Right lobe of liver (tissue), 6 donors: ENCODE measurements at regions not wholly inside any gene's neighbourhood (a gene's known extent, or its start where the extent isn't known, plus 50 kb on each side); places are given as distances from the start of the nearest gene placed in this dataset.

Experiments
- ATAC-seq, 4 donors: fragments of 200-7000 bp; cut with Tn5 transposase; one replicate each; pipeline ENCODE4 v1.9.1; 2020; ENCODE audit warnings: mild to moderate bottlenecking in 4 of 4, moderate library complexity in 4 of 4
- DNase-seq, 3 donors: peaks; one replicate each; pipeline ENCODE4 v3.0.0-alpha.2; 2020
- H3K27ac ChIP-seq, 3 donors: fragments of 200-600 bp; one replicate each; pipeline ENCODE4 v1.8.0; 2022
- H3K27me3 ChIP-seq, 2 donors: fragments of 200-600 bp; one replicate each; pipeline ENCODE4 v1.8.0; 2022
- H3K36me3 ChIP-seq, 4 donors: fragments of 200-600 bp; sonication (generic) in 1 of 4; one replicate each; pipeline versions ENCODE4 v1.5.1 to v1.8.0; 2017 to 2022; ENCODE audit warnings: control low read depth in 1 of 4
- H3K4me1 ChIP-seq, 4 donors: fragments of 200-600 bp; sonication (generic) in 1 of 4; one replicate each; pipeline versions ENCODE4 v1.5.1 to v1.8.0; 2017 to 2022; ENCODE audit warnings: control low read depth in 1 of 4
- H3K4me3 ChIP-seq, 3 donors: fragments of 200-600 bp; one replicate each; pipeline ENCODE4 v1.8.0; 2022
- H3K9me3 ChIP-seq, 4 donors: fragments of 200-600 bp; sonication (generic) in 1 of 4; one replicate each; pipeline versions ENCODE4 v1.5.1 to v1.8.0; 2017 to 2022; ENCODE audit warnings: control low read depth in 1 of 4
- CTCF ChIP-seq, 4 donors: fragments of 200-600 bp in 3 of 4; fragments of 450-650 bp in 1 of 4; IDR thresholded peaks; one replicate each; pipeline versions ENCODE4 v1.5.1 to v1.8.0; 2016 to 2022; ENCODE audit warnings: antibody characterized with exemption in 4 of 4, mild to moderate bottlenecking in 2 of 4
- POLR2A ChIP-seq: fragments of 450-650 bp; IDR thresholded peaks from one replicate; pipeline ENCODE4 v1.6.1; 2017; ENCODE audit warnings: antibody characterized with exemption, mild to moderate bottlenecking
- WGBS: methylation state at CpG from one replicate; pipeline ENCODE4 v1.1.6; 2018; ENCODE audit warnings: low coverage, low lambda C conversion rate; ENCODE audit not compliant: insufficient coverage; ENCODE audit errors: missing lambda C conversion rate; 5-methylcytosine and 5-hydroxymethylcytosine counted together
- intact Hi-C, 2 donors: fragments of 100-400 bp; cut with DNase I; formaldehyde crosslinking; loops; one replicate each; pipeline versions ENCODE4 v1.11.2 to v1.14.1; 2022
- donor health status: DM: no; HTN: yes; CAD: no.
- donor health status: DM: no; HTN: no; CAD: no.
- donor health status: DM: no; HTN: no; CAD: no.
- donor health status: DM: no; HTN: yes; CAD: no.
- donor health status: DM: no; HTN: yes; CAD: no.

GRCh38 chr2:81734981-81735380 lies 1430.4 kb upstream of the LRRTM1 start:
- H3K4me3 ChIP-seq: no peak overlapping the region
- no peak overlapping the region for H3K27ac ChIP-seq
- no peak for DNase-seq
- no peak for ATAC-seq
- intact Hi-C loops: no loop called here
- H3K9me3 ChIP-seq: no peaks in the 10 kb centered on the region
- H3K36me3 ChIP-seq: no peaks in the 10 kb centered on the region
- TF ChIP-seq POLR2A (no peak), CTCF (IDR thresholded peaks at IDR 0.05) (no peak)
- WGBS: 80% methylated on average over 1 of the region's 1 CpG
- no peaks in the 10 kb centered on the region for H3K27me3 ChIP-seq
- no peaks in the 10 kb centered on the region for H3K4me1 ChIP-seq

- ATAC-seq (no peak), DNase-seq (no peak)
- Histone ChIP-seq H3K36me3 (no peaks in the 10 kb centered on the region), H3K27ac (no peak overlapping the region), H3K4me1 (no peaks in the 10 kb centered on the region), H3K9me3 (no peaks in the 10 kb centered on the region), H3K4me3 (no peak overlapping the region), H3K27me3 (no peaks in the 10 kb centered on the region)
- WGBS: 32% methylated on average over 2 of the region's 2 CpGs
- TF ChIP-seq CTCF (IDR thresholded peaks at IDR 0.05): no peak
- no peak for TF ChIP-seq POLR2A
- intact Hi-C loops: no loop called here
Measured at GRCh38 chr2:81714817-81715216, 1410.3 kb upstream of the LRRTM1 start.

GRCh38 chr2:81706856-81707255 lies 1402.3 kb upstream of the LRRTM1 start:
- H3K27ac ChIP-seq: no peak overlapping the region
- WGBS: 48% methylated on average over 2 of the region's 2 CpGs
- no peak for DNase-seq
- no peak for TF ChIP-seq POLR2A
- TF ChIP-seq CTCF (IDR thresholded peaks at IDR 0.05): no peak
- ATAC-seq: no peak
- H3K4me3 ChIP-seq: no peak overlapping the region
- no peaks in the 10 kb centered on the region for H3K9me3 ChIP-seq
- H3K36me3 ChIP-seq: no peaks in the 10 kb centered on the region
- intact Hi-C loops: no loop called here
- H3K27me3 ChIP-seq: no peaks in the 10 kb centered on the region
- no peaks in the 10 kb centered on the region for H3K4me1 ChIP-seq

- H3K36me3 ChIP-seq: no peaks in the 10 kb centered on the region
- no peaks in the 10 kb centered on the region for H3K9me3 ChIP-seq
- ATAC-seq (no peak), DNase-seq (no peak)
- H3K27me3 ChIP-seq: no peaks in the 10 kb centered on the region
- WGBS: 33% methylated on average over 1 of the region's 2 CpGs
- no peaks in the 10 kb centered on the region for H3K4me1 ChIP-seq
- intact Hi-C loops: no loop called here
- no peak overlapping the region for H3K27ac ChIP-seq
- TF ChIP-seq POLR2A (no peak), CTCF (IDR thresholded peaks at IDR 0.05) (no peak)
- no peak overlapping the region for H3K4me3 ChIP-seq
Measured at GRCh38 chr2:81703831-81704230, 1399.3 kb upstream of the LRRTM1 start.

- ATAC-seq (no peak), DNase-seq (no peak)
- no peaks in the 10 kb centered on the region for H3K27me3 ChIP-seq
- TF ChIP-seq POLR2A: no peak
- TF ChIP-seq CTCF (IDR thresholded peaks at IDR 0.05): no peak
- H3K27ac ChIP-seq: no peak overlapping the region
- H3K4me1 ChIP-seq: no peaks in the 10 kb centered on the region
- no peak overlapping the region for H3K4me3 ChIP-seq
- intact Hi-C loops: no loop called here
- 38% methylated on average over 3 of the region's 3 CpGs for WGBS
- H3K9me3 ChIP-seq: no peaks in the 10 kb centered on the region
- no peaks in the 10 kb centered on the region for H3K36me3 ChIP-seq
Measured at GRCh38 chr2:81692566-81692965, 1388.0 kb upstream of the LRRTM1 start.
